Endothelial cell of umbilical vein (primary cell): ENCODE measurements at regions not wholly inside any gene's neighbourhood (a gene's known extent, or its start where the extent isn't known, plus 50 kb on each side); places are given as distances from the start of the nearest gene placed in this dataset.

Experiments
- BruUV-seq: library from RNA; stranded (reverse); fragments of 400-500 nt; replicated peaks from 2 replicates; lab custom pipeline; 2021; lab: Mats Ljungman, UMichigan
- CTCF ChIA-PET: fragments of 300-600, 350-600 bp; sonication (Branson Sonifier 250); formaldehyde crosslinking; loops from one replicate; lab custom pipeline; 2021; ENCODE audit warnings: antibody characterized with exemption, inconsistent platforms; lab: Charles Lee
- POLR2A ChIA-PET: fragments of 300-600, 350-600 bp; sonication (Branson Sonifier 250); formaldehyde crosslinking; loops from one replicate; lab custom pipeline; 2021; ENCODE audit warnings: antibody characterized with exemption, inconsistent platforms; lab: Charles Lee
- DNase-seq: peaks from one replicate; pipeline ENCODE4 v3.0.0-alpha.2; 2011; ENCODE audit warnings: low read depth, low spot score
- FAIRE-seq: peaks from 2 replicates; lab custom pipeline; 2011; peaks lifted over from hg19 to GRCh38; lab: Jason Lieb, UNC
- H2AFZ ChIP-seq: 2 replicates; pipeline ENCODE4 v1.6.0; 2012; ENCODE audit warnings: low read depth, low read length, control low read depth, inconsistent platforms
- H3K27ac ChIP-seq: 2 replicates; pipeline ENCODE4 v1.5.1; 2011; ENCODE audit warnings: low read depth, mild to moderate bottlenecking, control low read depth, low read length, moderate library complexity; ENCODE audit not compliant: insufficient read depth
- H3K27me3 ChIP-seq, 2 experiments: 2 replicates each; pipeline versions ENCODE4 v1.6.0 to v1.6.1; 2011; ENCODE audit warnings: low read length in 2 of 2, mixed read lengths in 1 of 2; ENCODE audit not compliant: control insufficient read depth in 2 of 2, insufficient read depth in 2 of 2
- H3K36me3 ChIP-seq, 2 experiments: 2 replicates in 1 of 2; 3 replicates in 1 of 2; pipeline ENCODE4 v1.5.1; 2011; ENCODE audit warnings: low read length in 2 of 2, mild to moderate bottlenecking in 1 of 2, moderate library complexity in 1 of 2; ENCODE audit not compliant: control insufficient read depth in 2 of 2, insufficient read depth in 2 of 2; ENCODE audit errors: extremely low read depth in 1 of 2
- H3K4me1 ChIP-seq: 3 replicates; pipeline ENCODE4 v1.5.1; 2011; ENCODE audit warnings: mild to moderate bottlenecking, low read length; ENCODE audit not compliant: control insufficient read depth, insufficient read depth; ENCODE audit errors: extremely low read depth
- H3K4me2 ChIP-seq: 2 replicates; pipeline ENCODE4 v1.6.1; 2011; ENCODE audit warnings: low read length, control low read depth, mixed read lengths; ENCODE audit not compliant: insufficient read depth
- H3K4me3 ChIP-seq, 3 experiments: fragments of 200-600 bp in 1 of 3; sonication (generic), shearing (Covaris generic) in 1 of 3; replicated peaks in 1 of 3; 2 replicates each; pipeline ENCODE4 v1.5.1; 2011 to 2016; ENCODE audit warnings: control low read depth in 3 of 3, low read length in 3 of 3, mild to moderate bottlenecking in 2 of 3, inconsistent platforms in 1 of 3, low read depth in 1 of 3, moderate library complexity in 1 of 3; ENCODE audit not compliant: insufficient read depth in 1 of 3
- H3K79me2 ChIP-seq: 2 replicates; pipeline ENCODE4 v1.6.0; 2012; ENCODE audit warnings: low read length, inconsistent platforms; ENCODE audit not compliant: control insufficient read depth, insufficient read depth
- H3K9ac ChIP-seq: replicated peaks from 2 replicates; pipeline ENCODE3; 2011; ENCODE audit warnings: low read length, control low read depth; ENCODE audit not compliant: insufficient read depth; ENCODE audit errors: extremely low read depth
- H3K9me1 ChIP-seq: replicated peaks from 3 replicates; pipeline ENCODE4 v1.6.0; 2011; ENCODE audit warnings: mild to moderate bottlenecking, low read length; ENCODE audit not compliant: control insufficient read depth, insufficient read depth; ENCODE audit errors: extremely low read depth
- H3K9me3 ChIP-seq: replicated peaks from 2 replicates; pipeline ENCODE4 v1.5.1; 2012; ENCODE audit warnings: low read length, inconsistent platforms; ENCODE audit not compliant: control insufficient read depth, insufficient read depth
- H4K20me1 ChIP-seq: replicated peaks from 2 replicates; pipeline ENCODE3; 2011; ENCODE audit warnings: mild to moderate bottlenecking, low read length; ENCODE audit not compliant: control insufficient read depth, insufficient read depth; ENCODE audit errors: extremely low read depth
- EZH2 ChIP-seq: IDR thresholded peaks from 2 replicates; pipeline ENCODE4 v1.6.1; 2012; ENCODE audit warnings: borderline replicate concordance, low read depth, mild to moderate bottlenecking, moderate library complexity, low read length, inconsistent platforms; ENCODE audit not compliant: severe bottlenecking
- GATA2 ChIP-seq: IDR thresholded peaks from 2 replicates; pipeline ENCODE4 v1.7.0; 2011; ENCODE audit warnings: low read depth, mild to moderate bottlenecking, moderate library complexity, mixed read lengths, low read length; ENCODE audit not compliant: insufficient read length, insufficient read depth
- JUN ChIP-seq: IDR thresholded peaks from 2 replicates; pipeline ENCODE4 v1.6.1; 2011; ENCODE audit warnings: borderline replicate concordance, low read depth; ENCODE audit not compliant: insufficient read length, insufficient read depth
- MYC ChIP-seq: IDR thresholded peaks from one replicate; pipeline ENCODE4 v1.6.1; 2011; ENCODE audit warnings: mild to moderate bottlenecking, low read depth, low read length
- POLR2A ChIP-seq: IDR thresholded peaks from 2 replicates; pipeline ENCODE4 v1.6.1; 2012; ENCODE audit warnings: low read depth, mild to moderate bottlenecking, control low read depth, low read length
- POLR2AphosphoS5 ChIP-seq: IDR thresholded peaks from 2 replicates; pipeline ENCODE4 v1.6.1; 2012; ENCODE audit warnings: low read depth, mild to moderate bottlenecking, control low read depth, low read length, moderate library complexity; ENCODE audit not compliant: insufficient read depth
- dilution Hi-C: fragments of 300-500 bp; cut with MboI; formaldehyde crosslinking; loops from one replicate; pipeline ENCODE4 v1.15.0; 2019; ENCODE audit warnings: low sequenced_read_pairs; ENCODE audit not compliant: extremely low pct_ligation_motif_present
- intact Hi-C: fragments of 100-400 bp; cut with micrococcal nuclease; formaldehyde crosslinking; loops from one replicate; pipeline ENCODE4 v1.10.0; 2022
- TF ChIP-seq, protein P1 (sequence below): IDR thresholded peaks from 2 replicates; pipeline ENCODE4 v1.6.1; 2011; ENCODE audit not compliant: insufficient read depth, insufficient read length
- TF ChIP-seq, protein P2 (sequence below), 2 donors: IDR thresholded peaks; 1 replicate in 1 of 2; 2 replicates in 1 of 2; pipeline ENCODE4 v1.5.1; 2011; ENCODE audit warnings: low read length in 2 of 2, mild to moderate bottlenecking in 2 of 2, moderate library complexity in 2 of 2, control low read depth in 1 of 2, inconsistent platforms in 1 of 2, low read depth in 1 of 2; ENCODE audit not compliant: insufficient read depth in 1 of 2; ENCODE audit errors: extremely low read depth in 1 of 2

DNA sequence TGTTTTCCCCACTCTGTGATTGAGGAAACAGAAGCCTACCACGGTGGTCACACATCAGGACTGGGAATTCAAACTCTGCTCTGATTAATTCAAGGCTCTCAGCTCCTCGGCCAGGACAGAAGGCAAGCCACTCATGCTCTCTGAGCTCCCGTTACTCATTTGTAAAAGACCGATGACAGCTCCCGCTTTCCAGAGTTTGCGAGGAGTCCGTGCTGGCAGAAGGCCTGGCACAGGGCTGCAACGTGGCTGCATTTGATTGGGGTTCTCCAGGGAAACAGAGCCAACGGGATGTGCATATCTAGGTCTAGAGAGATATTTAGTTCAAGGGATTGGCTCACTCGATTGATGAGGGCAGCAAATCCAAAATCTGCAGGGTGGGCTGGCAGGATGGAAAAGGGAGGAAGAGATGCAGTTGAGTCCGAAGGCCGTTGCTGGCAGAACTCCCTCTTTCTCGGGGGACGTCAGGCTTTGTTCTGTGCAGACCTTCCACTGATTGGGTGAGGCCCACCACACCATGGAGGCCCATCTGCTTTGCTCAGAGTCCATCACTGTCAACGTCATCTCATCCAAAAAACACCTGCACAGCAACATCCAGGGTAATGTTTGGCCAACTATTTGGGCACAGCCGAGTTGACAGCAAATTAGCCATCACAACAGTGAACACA lies 215.5 kb upstream of the RPL38 start:
- BruUV-seq: no TSS peak

More for the DNA sequence above, 215.5 kb upstream of the RPL38 start:
- dilution Hi-C loops (no loop called here), intact Hi-C loops (loop anchor here (5.0 kb wide), 1 partner anchor 156 kb away; no protein-coding TSS in a partner anchor)
- H2AFZ ChIP-seq: no peak overlapping the region
- H3K27me3 ChIP-seq: no peaks in the 10 kb centered on the region
- CTCF ChIA-PET: no interaction called here
- DNase-seq (no peak), FAIRE-seq (no peak)
- no peaks in the 10 kb centered on the region for H3K4me1 ChIP-seq
- no peak overlapping the region for H3K9ac ChIP-seq
- POLR2A ChIA-PET: no interaction called here
- no peaks in the 10 kb centered on the region for H3K9me3 ChIP-seq
- no peaks in the 10 kb centered on the region for H3K9me1 ChIP-seq
- H3K27ac ChIP-seq: no peak overlapping the region
- no peaks in the 10 kb centered on the region for H3K79me2 ChIP-seq
- no peaks in the 10 kb centered on the region for H4K20me1 ChIP-seq
- H3K4me2 ChIP-seq: no peak overlapping the region
- no peak overlapping the region for H3K4me3 ChIP-seq
- H3K36me3 ChIP-seq: no peaks in the 10 kb centered on the region
- TF ChIP-seq, protein P1, sequence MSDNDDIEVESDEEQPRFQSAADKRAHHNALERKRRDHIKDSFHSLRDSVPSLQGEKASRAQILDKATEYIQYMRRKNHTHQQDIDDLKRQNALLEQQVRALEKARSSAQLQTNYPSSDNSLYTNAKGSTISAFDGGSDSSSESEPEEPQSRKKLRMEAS: no peak
- TF ChIP-seq POLR2A: no peak
- no peak for TF ChIP-seq GATA2
- TF ChIP-seq JUN: no peak
- TF ChIP-seq POLR2AphosphoS5: no peak
- no peak for TF ChIP-seq EZH2
- TF ChIP-seq MYC: no peak
- TF ChIP-seq, protein P2, sequence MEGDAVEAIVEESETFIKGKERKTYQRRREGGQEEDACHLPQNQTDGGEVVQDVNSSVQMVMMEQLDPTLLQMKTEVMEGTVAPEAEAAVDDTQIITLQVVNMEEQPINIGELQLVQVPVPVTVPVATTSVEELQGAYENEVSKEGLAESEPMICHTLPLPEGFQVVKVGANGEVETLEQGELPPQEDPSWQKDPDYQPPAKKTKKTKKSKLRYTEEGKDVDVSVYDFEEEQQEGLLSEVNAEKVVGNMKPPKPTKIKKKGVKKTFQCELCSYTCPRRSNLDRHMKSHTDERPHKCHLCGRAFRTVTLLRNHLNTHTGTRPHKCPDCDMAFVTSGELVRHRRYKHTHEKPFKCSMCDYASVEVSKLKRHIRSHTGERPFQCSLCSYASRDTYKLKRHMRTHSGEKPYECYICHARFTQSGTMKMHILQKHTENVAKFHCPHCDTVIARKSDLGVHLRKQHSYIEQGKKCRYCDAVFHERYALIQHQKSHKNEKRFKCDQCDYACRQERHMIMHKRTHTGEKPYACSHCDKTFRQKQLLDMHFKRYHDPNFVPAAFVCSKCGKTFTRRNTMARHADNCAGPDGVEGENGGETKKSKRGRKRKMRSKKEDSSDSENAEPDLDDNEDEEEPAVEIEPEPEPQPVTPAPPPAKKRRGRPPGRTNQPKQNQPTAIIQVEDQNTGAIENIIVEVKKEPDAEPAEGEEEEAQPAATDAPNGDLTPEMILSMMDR (IDR thresholded peaks at IDR 0.05; ENCODE audit: extremely low read depth in 1 of 2, insufficient read depth in 1 of 2, low read depth in 1 of 2, low read length in 2 of 2): no peak
